HG03064 (cell line): ENCODE measurements at regions not wholly inside any gene's neighbourhood (a gene's known extent, or its start where the extent isn't known, plus 50 kb on each side); places are given as distances from the start of the nearest gene placed in this dataset.

Experiments used
- ATAC-seq: cut with Tn5 transposase; IDR thresholded peaks from one replicate; pipeline ENCODE4 v1.9.1; 2021; ENCODE audit warnings: low read depth; ENCODE audit not compliant: unreplicated experiment

- no peak for ATAC-seq
Measured at GRCh38 chr3:83302091-83302490, 1540.6 kb upstream of the GBE1 start.

- ATAC-seq = no peak
Measured at GRCh38 chr3:83317605-83318004, 1556.2 kb upstream of the GBE1 start.

- ATAC-seq = no peak
Measured at GRCh38 chr3:83320726-83321125, 1559.3 kb upstream of the GBE1 start.

GRCh38 chr3:83321457-83321856 is 1560.0 kb upstream of the GBE1 start:
- no peak for ATAC-seq

- no peak for ATAC-seq
Measured at GRCh38 chr3:83321891-83322290, 1560.4 kb upstream of the GBE1 start.

- no peak for ATAC-seq
Measured at GRCh38 chr3:83354205-83354604, 1592.8 kb upstream of the GBE1 start.

- no peak for ATAC-seq
Measured at GRCh38 chr3:83393276-83393675, 1565.5 kb upstream of the CADM2 start.

GRCh38 chr3:83403927-83404326 is 1554.9 kb upstream of the CADM2 start:
- no peak for ATAC-seq

GRCh38 chr3:83426300-83426699 is 1532.5 kb upstream of the CADM2 start:
- no peak for ATAC-seq

- ATAC-seq = no peak
Measured at GRCh38 chr3:83434880-83435587, 1523.8 kb upstream of the CADM2 start.

- ATAC-seq = no peak
Measured at GRCh38 chr3:83438188-83438587, 1520.6 kb upstream of the CADM2 start.

GRCh38 chr3:83453056-83453455 is 1505.7 kb upstream of the CADM2 start:
- ATAC-seq = no peak

GRCh38 chr3:83454353-83454752 is 1504.4 kb upstream of the CADM2 start:
- ATAC-seq = no peak

GRCh38 chr3:83457551-83457950 is 1501.2 kb upstream of the CADM2 start:
- ATAC-seq = no peak

- no peak for ATAC-seq
Measured at GRCh38 chr3:83460052-83460451, 1498.7 kb upstream of the CADM2 start.

- no peak for ATAC-seq
Measured at GRCh38 chr3:83461411-83461810, 1497.4 kb upstream of the CADM2 start.

- ATAC-seq = no peak
Measured at GRCh38 chr3:83477563-83477962, 1481.2 kb upstream of the CADM2 start.

GRCh38 chr3:83482402-83483070 is 1476.3 kb upstream of the CADM2 start:
- ATAC-seq = no peak

- ATAC-seq = no peak
Measured at GRCh38 chr3:83496462-83496861, 1462.3 kb upstream of the CADM2 start.

- ATAC-seq = no peak
Measured at GRCh38 chr3:83498361-83499016, 1460.3 kb upstream of the CADM2 start.

- no peak for ATAC-seq
Measured at GRCh38 chr3:83500422-83500821, 1458.4 kb upstream of the CADM2 start.

- no peak for ATAC-seq
Measured at GRCh38 chr3:83500931-83501330, 1457.9 kb upstream of the CADM2 start.
